ENCODE measurements at regions not wholly inside any gene's neighbourhood (a gene's known extent, or its start where the extent isn't known, plus 50 kb on each side); places are given as distances from the start of the nearest gene placed in this dataset.

GRCh38 chr4:155616117-155616516 is 50.5 kb upstream of the GUCY1A1 start:
- H3K4ac ChIP-seq (replicated peaks; ENCODE audit: insufficient read length, low read depth, low read length) = no peak overlapping the region
- H2BK15ac ChIP-seq (ENCODE audit: low read length) = no peak overlapping the region
- no peaks in the 10 kb centered on the region for H3K23me2 ChIP-seq (ENCODE audit: low read depth, low read length)
- no peaks in the 10 kb centered on the region for H4K20me1 ChIP-seq (replicated peaks in 1 of 2; ENCODE audit: control insufficient read depth in 1 of 2, insufficient read depth in 2 of 2, low read length in 2 of 2)
- H4K5ac ChIP-seq (ENCODE audit: insufficient read length, low read depth, low read length) = no peak overlapping the region
- no peaks in the 10 kb centered on the region for H3K79me2 ChIP-seq (ENCODE audit: control insufficient read depth in 1 of 2, insufficient read depth in 2 of 2, low read length in 2 of 2)
- no peak overlapping the region for H3K23ac ChIP-seq (ENCODE audit: insufficient read length)
- WGBS, 2 experiments (ENCODE audit: extremely low coverage in 1 of 2, insufficient coverage in 1 of 2, insufficient read length in 1 of 2, insufficient replicate concordance in 2 of 2, low coverage in 1 of 2, low lambda C conversion rate in 2 of 2, missing lambda C conversion rate in 1 of 2) = 89% methylated on average over 1 of the region's 1 CpG; no CpG with 5 or more reads in 1 of the 2 experiments
- H3K79me1 ChIP-seq (ENCODE audit: low read depth, low read length) = no peaks in the 10 kb centered on the region
- no peak overlapping the region for H3K14ac ChIP-seq (ENCODE audit: insufficient read length)
- no peak overlapping the region for H2AK5ac ChIP-seq (ENCODE audit: low read depth, low read length)
- no peak overlapping the region for H3K4me2 ChIP-seq (ENCODE audit: insufficient read depth in 1 of 2, low read depth in 2 of 2, low read length in 2 of 2)
- H3K27me3 ChIP-seq (replicated peaks in 1 of 4; ENCODE audit: control insufficient read depth in 3 of 4, extremely low read depth in 1 of 4, insufficient read depth in 3 of 4, low read length in 3 of 4) = no peaks in the 10 kb centered on the region
- no peak for TF ChIP-seq EGR1 (IDR thresholded peaks at IDR 0.05; ENCODE audit: borderline replicate concordance, low read depth, low read length)
- TF ChIP-seq MAFK (IDR thresholded peaks at IDR 0.05; ENCODE audit: low read depth, low read length) = no peak
- TF ChIP-seq USF2 (IDR thresholded peaks at IDR 0.05; ENCODE audit: low read length) = no peak
- no peak for TF ChIP-seq NRF1 (IDR thresholded peaks at IDR 0.05; ENCODE audit: low read depth, low read length)
- TF ChIP-seq EP300 (IDR thresholded peaks at IDR 0.05; ENCODE audit: borderline replicate concordance in 1 of 2, low read depth in 2 of 2, low read length in 2 of 2) = no peak
- TF ChIP-seq, protein P1, sequence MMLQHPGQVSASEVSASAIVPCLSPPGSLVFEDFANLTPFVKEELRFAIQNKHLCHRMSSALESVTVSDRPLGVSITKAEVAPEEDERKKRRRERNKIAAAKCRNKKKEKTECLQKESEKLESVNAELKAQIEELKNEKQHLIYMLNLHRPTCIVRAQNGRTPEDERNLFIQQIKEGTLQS (IDR thresholded peaks at IDR 0.05; ENCODE audit: insufficient read depth, low read depth, low read length) = no peak
- TF ChIP-seq SP2 (IDR thresholded peaks at IDR 0.05; ENCODE audit: low read length) = no peak
- no peak for TF ChIP-seq SRF (IDR thresholded peaks at IDR 0.05; ENCODE audit: low read depth, low read length)
- TF ChIP-seq KDM1A (IDR thresholded peaks at IDR 0.05; ENCODE audit: borderline replicate concordance, low read length) = no peak
- no peak for TF ChIP-seq NANOG (IDR thresholded peaks at IDR 0.05; ENCODE audit: insufficient read depth, low read depth, low read length, poor library complexity, severe bottlenecking)
- TF ChIP-seq TAF1 (IDR thresholded peaks at IDR 0.05; ENCODE audit: low read depth, low read length) = no peak
- no peak overlapping the region for H3K18ac ChIP-seq (ENCODE audit: extremely low read depth, low read length)
- no peak overlapping the region for H3K9ac ChIP-seq (replicated peaks in 1 of 4; ENCODE audit: extremely low read depth in 1 of 4, low read depth in 3 of 4, low read length in 3 of 4)
- no peak overlapping the region for H2BK5ac ChIP-seq (ENCODE audit: low read depth, low read length)
- no peak overlapping the region for H3K4me3 ChIP-seq (ENCODE audit: extremely low read depth in 1 of 4, insufficient read depth in 2 of 4, low read depth in 3 of 4, low read length in 4 of 4)
- no peak overlapping the region for H4K8ac ChIP-seq (ENCODE audit: extremely low read depth, insufficient read depth, low read length)
- no peaks in the 10 kb centered on the region for H3K9me3 ChIP-seq (ENCODE audit: insufficient read depth in 2 of 2, low read depth in 1 of 2, low read length in 1 of 2)
- H3K27ac ChIP-seq (ENCODE audit: low read depth, low read length) = no peak overlapping the region
- POLR2A ChIA-PET (ENCODE audit: partially characterized antibody) = no interaction called here
- H2BK20ac ChIP-seq (ENCODE audit: low read length) = no peak overlapping the region
- DNase-seq (ENCODE audit: low read depth in 1 of 2, low spot score in 2 of 2) = no peak
- no peak overlapping the region for H2BK120ac ChIP-seq (replicated peaks; ENCODE audit: low read depth, low read length)
- H3K4me1 ChIP-seq (replicated peaks in 1 of 4; ENCODE audit: control insufficient read depth in 3 of 4, insufficient read depth in 4 of 4, low read length in 3 of 4) = no peaks in the 10 kb centered on the region
- CTCF ChIA-PET (ENCODE audit: partially characterized antibody) = interaction anchor here (0.7 to 1.5 kb wide), 5 partner anchors 17 to 172 kb away, joined by 3 to 4 read pairs (median 3); no protein-coding TSS in a partner anchor
- H3K56ac ChIP-seq (replicated peaks; ENCODE audit: insufficient read length, low read depth, low read length) = no peak overlapping the region
- FAIRE-seq = no peak
- no peak overlapping the region for H4K91ac ChIP-seq (replicated peaks; ENCODE audit: insufficient read length, low read length)
- no peak overlapping the region for H2BK12ac ChIP-seq (ENCODE audit: low read depth, low read length)
- H3K36me3 ChIP-seq (ENCODE audit: control insufficient read depth in 2 of 4, insufficient read depth in 4 of 4, low read length in 3 of 4) = no peaks in the 10 kb centered on the region
- H2AFZ ChIP-seq (ENCODE audit: low read length) = no peak overlapping the region

All from H1 (cell line).